ENCODE measurements at regions not wholly inside any gene's neighbourhood (a gene's known extent, or its start where the extent isn't known, plus 50 kb on each side); places are given as distances from the start of the nearest gene placed in this dataset.

DNA sequence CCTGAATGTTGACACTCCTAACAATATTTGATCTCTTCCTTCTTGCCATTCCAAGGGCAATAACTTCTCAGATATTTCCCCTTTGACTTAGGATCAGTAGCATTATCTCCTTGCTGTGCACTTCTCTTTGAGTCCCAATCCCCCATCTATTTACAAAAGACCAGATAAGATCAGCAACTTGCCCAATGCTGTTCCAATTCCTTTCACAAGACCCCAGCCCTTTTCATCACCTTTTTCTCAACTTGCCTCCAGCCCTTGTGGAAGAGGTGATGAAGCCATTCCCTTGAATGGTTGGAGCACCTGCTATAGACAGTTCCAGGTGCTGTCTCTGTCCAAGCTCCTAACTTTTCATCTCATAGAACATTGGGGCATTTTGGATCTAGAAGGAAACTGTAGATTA, 51.1 kb upstream of the ARID5B start:
- H4K8ac ChIP-seq (replicated peaks; ENCODE audit: insufficient read length, low read depth, low read length), result no peak overlapping the region
- no peaks in the 10 kb centered on the region for H3K79me1 ChIP-seq (ENCODE audit: insufficient read depth, low read depth, low read length, poor library complexity, severe bottlenecking)

More for the DNA sequence above, 51.1 kb upstream of the ARID5B start:
- TF ChIP-seq, protein P1, sequence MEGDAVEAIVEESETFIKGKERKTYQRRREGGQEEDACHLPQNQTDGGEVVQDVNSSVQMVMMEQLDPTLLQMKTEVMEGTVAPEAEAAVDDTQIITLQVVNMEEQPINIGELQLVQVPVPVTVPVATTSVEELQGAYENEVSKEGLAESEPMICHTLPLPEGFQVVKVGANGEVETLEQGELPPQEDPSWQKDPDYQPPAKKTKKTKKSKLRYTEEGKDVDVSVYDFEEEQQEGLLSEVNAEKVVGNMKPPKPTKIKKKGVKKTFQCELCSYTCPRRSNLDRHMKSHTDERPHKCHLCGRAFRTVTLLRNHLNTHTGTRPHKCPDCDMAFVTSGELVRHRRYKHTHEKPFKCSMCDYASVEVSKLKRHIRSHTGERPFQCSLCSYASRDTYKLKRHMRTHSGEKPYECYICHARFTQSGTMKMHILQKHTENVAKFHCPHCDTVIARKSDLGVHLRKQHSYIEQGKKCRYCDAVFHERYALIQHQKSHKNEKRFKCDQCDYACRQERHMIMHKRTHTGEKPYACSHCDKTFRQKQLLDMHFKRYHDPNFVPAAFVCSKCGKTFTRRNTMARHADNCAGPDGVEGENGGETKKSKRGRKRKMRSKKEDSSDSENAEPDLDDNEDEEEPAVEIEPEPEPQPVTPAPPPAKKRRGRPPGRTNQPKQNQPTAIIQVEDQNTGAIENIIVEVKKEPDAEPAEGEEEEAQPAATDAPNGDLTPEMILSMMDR (conservative IDR thresholded peaks at IDR 0.05), result no peak
- Mint-ChIP-seq H3K27me3 (ENCODE audit: low read depth) (peaks cover 38% of the 10 kb centered on the region), H3K36me3 (ENCODE audit: insufficient read depth in 1 of 3, low read depth in 3 of 3) (no peaks in the 10 kb centered on the region), H3K27ac (no peak overlapping the region), H3K4me3 (no peak overlapping the region), H3K9me3 (no peaks in the 10 kb centered on the region; a peak in 1 of 5 replicates), H3K4me1 (peaks cover 6 to 7% of the 10 kb centered on the region in 2 experiments)
- no peak overlapping the region for H4K5ac ChIP-seq (ENCODE audit: insufficient read length, low read depth, low read length)
- H3T11ph ChIP-seq (ENCODE audit: low read length), result no peak overlapping the region
- no peak overlapping the region for H3K23ac ChIP-seq (ENCODE audit: insufficient read length, low read depth, low read length)
- no peak overlapping the region for H4K91ac ChIP-seq (ENCODE audit: insufficient read length, low read depth, low read length)
- H3K4me1 ChIP-seq (ENCODE audit: insufficient read depth, low read length), result peaks cover 5% of the 10 kb centered on the region
- H3K9ac ChIP-seq (ENCODE audit: extremely low read depth, insufficient read length, low read length), result no peak overlapping the region
- H3K23me2 ChIP-seq (ENCODE audit: insufficient read length, low read depth, low read length, poor library complexity, severe bottlenecking), result no peaks in the 10 kb centered on the region
- H3K56ac ChIP-seq (ENCODE audit: insufficient read length, low read depth, low read length), result no peak overlapping the region
- no peaks in the 10 kb centered on the region for H4K20me1 ChIP-seq (ENCODE audit: control insufficient read depth, insufficient read depth, insufficient read length)
- no peak overlapping the region for H2BK15ac ChIP-seq (ENCODE audit: low read depth, low read length)
- no peak overlapping the region for H3K18ac ChIP-seq (ENCODE audit: insufficient read length, low read depth, low read length)
- no peak overlapping the region for H2AFZ ChIP-seq (ENCODE audit: low read length)
- no peaks in the 10 kb centered on the region for H3K9me3 ChIP-seq (ENCODE audit: control insufficient read depth, low read depth, low read length)
- no peak overlapping the region for H2BK12ac ChIP-seq (ENCODE audit: insufficient read length, low read depth, low read length)
- no peak overlapping the region for H2BK120ac ChIP-seq (ENCODE audit: low read depth, low read length, poor library complexity, severe bottlenecking)
- H2BK20ac ChIP-seq (ENCODE audit: low read depth, low read length, poor library complexity, severe bottlenecking), result no peak overlapping the region
- H3K4me2 ChIP-seq (ENCODE audit: insufficient read depth, insufficient read length, low read length), result no peak overlapping the region
- no peak overlapping the region for H3K4ac ChIP-seq (ENCODE audit: low read depth, low read length)
- H3K27ac ChIP-seq (ENCODE audit: insufficient read length, low read depth, low read length), result no peak overlapping the region
- H3K79me2 ChIP-seq (ENCODE audit: insufficient read depth, low read length), result no peaks in the 10 kb centered on the region
- no peak overlapping the region for H2BK5ac ChIP-seq (ENCODE audit: insufficient read length, low read length)
- no peak overlapping the region for H3K14ac ChIP-seq (ENCODE audit: insufficient read depth, low read length)
- DNase-seq, result no peak
- peaks cover 6% of the 10 kb centered on the region; the same call in 1 of the 2 replicates for H3K27me3 ChIP-seq (ENCODE audit: insufficient read depth, low read length)
- no peak overlapping the region for H2AK5ac ChIP-seq (ENCODE audit: insufficient read length, low read length)
